NB4 (cell line): ENCODE measurements at regions not wholly inside any gene's neighbourhood (a gene's known extent, or its start where the extent isn't known, plus 50 kb on each side); places are given as distances from the start of the nearest gene placed in this dataset.

Source experiments
- MYC ChIP-seq: IDR thresholded peaks from 2 replicates; pipeline ENCODE4 v1.6.1; 2011; ENCODE audit warnings: low read depth, low read length
- POLR2A ChIP-seq: IDR thresholded peaks from 2 replicates; pipeline ENCODE4 v1.6.1; 2011; ENCODE audit warnings: mild to moderate bottlenecking; ENCODE audit not compliant: insufficient read length; ENCODE audit errors: extremely low read depth
- TF ChIP-seq, protein P1 (sequence below): IDR thresholded peaks from one replicate; pipeline ENCODE4 v1.5.1; 2012; ENCODE audit warnings: low read depth, low read length
- TF ChIP-seq, protein P2 (sequence below): IDR thresholded peaks from 2 replicates; pipeline ENCODE4 v1.6.1; 2011; ENCODE audit warnings: low read depth, low read length

DNA sequence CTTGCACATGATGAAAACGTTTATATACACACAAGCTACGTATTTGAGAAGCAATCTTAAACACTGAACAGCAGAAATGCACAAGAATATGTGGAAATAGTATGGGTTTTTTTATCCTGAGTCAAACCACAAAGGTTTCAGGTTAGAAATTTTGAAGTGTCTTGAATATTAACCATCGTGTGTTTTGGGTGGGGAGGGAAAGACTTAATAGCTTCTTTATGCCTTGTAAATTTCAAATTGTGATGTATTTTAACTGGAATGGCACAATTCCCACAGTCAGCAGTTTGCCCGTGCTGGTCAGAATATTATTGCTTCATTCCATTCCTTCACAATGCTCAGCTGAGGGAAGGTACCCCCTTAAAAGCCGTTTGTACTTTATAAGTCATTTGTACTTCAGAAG, 67.4 kb upstream of the WDR1 start:
- TF ChIP-seq, protein P1, sequence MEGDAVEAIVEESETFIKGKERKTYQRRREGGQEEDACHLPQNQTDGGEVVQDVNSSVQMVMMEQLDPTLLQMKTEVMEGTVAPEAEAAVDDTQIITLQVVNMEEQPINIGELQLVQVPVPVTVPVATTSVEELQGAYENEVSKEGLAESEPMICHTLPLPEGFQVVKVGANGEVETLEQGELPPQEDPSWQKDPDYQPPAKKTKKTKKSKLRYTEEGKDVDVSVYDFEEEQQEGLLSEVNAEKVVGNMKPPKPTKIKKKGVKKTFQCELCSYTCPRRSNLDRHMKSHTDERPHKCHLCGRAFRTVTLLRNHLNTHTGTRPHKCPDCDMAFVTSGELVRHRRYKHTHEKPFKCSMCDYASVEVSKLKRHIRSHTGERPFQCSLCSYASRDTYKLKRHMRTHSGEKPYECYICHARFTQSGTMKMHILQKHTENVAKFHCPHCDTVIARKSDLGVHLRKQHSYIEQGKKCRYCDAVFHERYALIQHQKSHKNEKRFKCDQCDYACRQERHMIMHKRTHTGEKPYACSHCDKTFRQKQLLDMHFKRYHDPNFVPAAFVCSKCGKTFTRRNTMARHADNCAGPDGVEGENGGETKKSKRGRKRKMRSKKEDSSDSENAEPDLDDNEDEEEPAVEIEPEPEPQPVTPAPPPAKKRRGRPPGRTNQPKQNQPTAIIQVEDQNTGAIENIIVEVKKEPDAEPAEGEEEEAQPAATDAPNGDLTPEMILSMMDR: no peak
- no peak for TF ChIP-seq MYC
- TF ChIP-seq POLR2A: no peak
- TF ChIP-seq, protein P2, sequence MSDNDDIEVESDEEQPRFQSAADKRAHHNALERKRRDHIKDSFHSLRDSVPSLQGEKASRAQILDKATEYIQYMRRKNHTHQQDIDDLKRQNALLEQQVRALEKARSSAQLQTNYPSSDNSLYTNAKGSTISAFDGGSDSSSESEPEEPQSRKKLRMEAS: no peak
